ENCODE measurements at regions not wholly inside any gene's neighbourhood (a gene's known extent, or its start where the extent isn't known, plus 50 kb on each side); places are given as distances from the start of the nearest gene placed in this dataset.

DNA sequence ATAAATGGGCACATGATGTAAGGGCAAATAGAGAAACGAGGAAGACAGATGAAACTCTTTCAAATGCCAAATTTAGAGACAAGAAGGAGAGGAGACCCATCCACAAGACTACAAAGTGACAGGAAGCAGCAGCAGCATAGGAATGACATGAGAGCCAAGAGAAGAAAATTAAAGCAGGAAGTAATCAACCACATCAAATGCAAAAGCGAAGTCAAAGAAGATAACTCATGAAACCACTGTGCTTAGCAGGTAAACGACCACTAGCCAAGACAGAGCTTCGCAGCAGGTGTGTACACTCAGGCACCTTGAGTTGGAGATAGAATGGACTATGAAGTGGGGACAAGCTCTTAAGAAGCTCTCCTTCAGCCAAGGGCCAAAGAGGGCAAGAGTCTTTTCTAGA is 64.1 kb downstream of the KLF12 start:
- TF ChIP-seq, protein P1, sequence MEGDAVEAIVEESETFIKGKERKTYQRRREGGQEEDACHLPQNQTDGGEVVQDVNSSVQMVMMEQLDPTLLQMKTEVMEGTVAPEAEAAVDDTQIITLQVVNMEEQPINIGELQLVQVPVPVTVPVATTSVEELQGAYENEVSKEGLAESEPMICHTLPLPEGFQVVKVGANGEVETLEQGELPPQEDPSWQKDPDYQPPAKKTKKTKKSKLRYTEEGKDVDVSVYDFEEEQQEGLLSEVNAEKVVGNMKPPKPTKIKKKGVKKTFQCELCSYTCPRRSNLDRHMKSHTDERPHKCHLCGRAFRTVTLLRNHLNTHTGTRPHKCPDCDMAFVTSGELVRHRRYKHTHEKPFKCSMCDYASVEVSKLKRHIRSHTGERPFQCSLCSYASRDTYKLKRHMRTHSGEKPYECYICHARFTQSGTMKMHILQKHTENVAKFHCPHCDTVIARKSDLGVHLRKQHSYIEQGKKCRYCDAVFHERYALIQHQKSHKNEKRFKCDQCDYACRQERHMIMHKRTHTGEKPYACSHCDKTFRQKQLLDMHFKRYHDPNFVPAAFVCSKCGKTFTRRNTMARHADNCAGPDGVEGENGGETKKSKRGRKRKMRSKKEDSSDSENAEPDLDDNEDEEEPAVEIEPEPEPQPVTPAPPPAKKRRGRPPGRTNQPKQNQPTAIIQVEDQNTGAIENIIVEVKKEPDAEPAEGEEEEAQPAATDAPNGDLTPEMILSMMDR (conservative IDR thresholded peaks at IDR 0.05; ENCODE audit: low read depth, low read length), result no peak
- TF ChIP-seq EZH2 (IDR thresholded peaks at IDR 0.05; ENCODE audit: low read length, unreplicated experiment) (no peak), EZH2phosphoT487 (IDR thresholded peaks at IDR 0.05; ENCODE audit: borderline replicate concordance, low read length) (no peak)

All from PC-3 (cell line).